Psoas muscle (tissue), 7 donors: ENCODE measurements at regions not wholly inside any gene's neighbourhood (a gene's known extent, or its start where the extent isn't known, plus 50 kb on each side); places are given as distances from the start of the nearest gene placed in this dataset.
"Not testable (repeated sequence)": the region's sequence is repeated elsewhere in the genome, so short reads cannot be mapped to it uniquely, and the experiment has no call there.

ENCODE experiments used
- ATAC-seq, 4 donors: fragments of 200-7000 bp; cut with Tn5 transposase; one replicate each; pipeline ENCODE4 v1.9.1; 2020; ENCODE audit warnings: moderate library complexity in 3 of 4, mild to moderate bottlenecking in 2 of 4
- DNase-seq, 2 donors: peaks; one replicate each; pipeline ENCODE4 v3.0.0-alpha.2; 2020
- H3K27ac ChIP-seq: fragments of 200-600 bp; one replicate; pipeline ENCODE4 v1.8.0; 2022
- H3K27me3 ChIP-seq, 3 donors: fragments of 200-600 bp in 1 of 3; one replicate each; pipeline versions ENCODE4 v1.6.1 to v1.8.0; 2013 to 2022; ENCODE audit warnings: low read length in 2 of 3, mild to moderate bottlenecking in 2 of 3, moderate library complexity in 1 of 3; ENCODE audit not compliant: insufficient read depth in 3 of 3
- H3K36me3 ChIP-seq, 2 donors: fragments of 200-600 bp in 1 of 2; one replicate each; pipeline versions ENCODE4 v1.6.1 to v1.8.0; 2013 to 2022; ENCODE audit warnings: low read depth in 1 of 2, mild to moderate bottlenecking in 1 of 2, moderate library complexity in 1 of 2; ENCODE audit not compliant: insufficient read depth in 1 of 2
- H3K4me1 ChIP-seq: fragments of 200-600 bp; one replicate; pipeline ENCODE4 v1.8.0; 2022
- H3K4me3 ChIP-seq: fragments of 200-600 bp; one replicate; pipeline ENCODE4 v1.8.0; 2022; ENCODE audit warnings: mild to moderate bottlenecking
- H3K9me3 ChIP-seq: fragments of 200-600 bp; one replicate; pipeline ENCODE4 v1.8.0; 2022
- CTCF ChIP-seq: fragments of 200-600 bp; IDR thresholded peaks from one replicate; pipeline ENCODE4 v1.8.0; 2022; ENCODE audit warnings: antibody characterized with exemption
- WGBS, 3 donors: extraction: QIAGEN DNeasy Blood & Tissue Kit; methylation state at CpG; one replicate each; pipeline versions ENCODE4 v1.1.6 to v1.1.7; 2013; 5-methylcytosine and 5-hydroxymethylcytosine counted together
- intact Hi-C, 2 donors: fragments of 100-400 bp; cut with DNase I; formaldehyde crosslinking; loops; one replicate each; pipeline versions ENCODE4 v1.11.0 to v1.14.2; 2022
- donor health status: healthy with polysubstance abuse.
- donor health status: DM: no; HTN: no; CAD: no; lungs with moderate emphysema.
- donor health status: Bipolar disorder and iron deficiency.
- donor health status: healthy.
- donor health status: DM: yes; HTN: yes; CAD: no.
- donor health status: DM: no; HTN: no; CAD: no.
- donor health status: DM: yes; HTN: yes; CAD: no.

- no peak for TF ChIP-seq CTCF
- no peak for DNase-seq
- no peak for ATAC-seq
- no peak overlapping the region for H3K27ac ChIP-seq
- no peaks in the 10 kb centered on the region for H3K36me3 ChIP-seq
- 35 to 46% (median 38%) methylated on average over 2 of the region's 2 CpGs for WGBS, 3 donors
- no peaks in the 10 kb centered on the region for H3K4me1 ChIP-seq
- no peaks in the 10 kb centered on the region for H3K27me3 ChIP-seq
- H3K9me3 ChIP-seq: no peaks in the 10 kb centered on the region
- no peak overlapping the region for H3K4me3 ChIP-seq
- intact Hi-C loops: no loop called here
These were observed 185.2 kb upstream of the CFAP20DC start for GRCh38 chr3:59234884-59235633.

GRCh38 chr3:59230379-59230778 is 180.6 kb upstream of the CFAP20DC start:
- ATAC-seq, H3K27ac ChIP-seq, H3K36me3 ChIP-seq, intact Hi-C loops, H3K9me3 ChIP-seq, DNase-seq, H3K27me3 ChIP-seq, H3K4me1 ChIP-seq, H3K4me3 ChIP-seq: not testable (repeated sequence)
- WGBS, 3 donors: 62 to 72% (median 68%) methylated on average over 2 of the region's 2 CpGs

GRCh38 chr3:59213860-59214259 is 164.0 kb upstream of the CFAP20DC start:
- H3K27me3 ChIP-seq: no peaks in the 10 kb centered on the region
- TF ChIP-seq CTCF: no peak
- no peak overlapping the region for H3K4me3 ChIP-seq
- H3K36me3 ChIP-seq: no peaks in the 10 kb centered on the region
- no peaks in the 10 kb centered on the region for H3K9me3 ChIP-seq
- no peak overlapping the region for H3K27ac ChIP-seq
- intact Hi-C loops: no loop called here
- DNase-seq (no peak), ATAC-seq (no peak)
- H3K4me1 ChIP-seq: no peaks in the 10 kb centered on the region

GRCh38 chr3:59212128-59212779 is 162.4 kb upstream of the CFAP20DC start:
- ATAC-seq (no peak), DNase-seq (no peak)
- Histone ChIP-seq H3K36me3 (no peaks in the 10 kb centered on the region), H3K27ac (no peak overlapping the region), H3K4me3 (no peak overlapping the region), H3K9me3 (no peaks in the 10 kb centered on the region), H3K27me3 (no peaks in the 10 kb centered on the region), H3K4me1 (no peaks in the 10 kb centered on the region)
- intact Hi-C loops: no loop called here
- peak; percentile 37 for TF ChIP-seq CTCF

- intact Hi-C loops: no loop called here
- 20 to 43% (median 22%) methylated on average over 2 of the region's 2 CpGs for WGBS, 3 donors
- H3K4me3 ChIP-seq: no peak overlapping the region
- no peaks in the 10 kb centered on the region for H3K36me3 ChIP-seq
- no peaks in the 10 kb centered on the region for H3K9me3 ChIP-seq
- no peaks in the 10 kb centered on the region for H3K4me1 ChIP-seq
- TF ChIP-seq CTCF: no peak
- ATAC-seq (no peak), DNase-seq (no peak)
- no peaks in the 10 kb centered on the region for H3K27me3 ChIP-seq
- no peak overlapping the region for H3K27ac ChIP-seq
These were observed 160.4 kb upstream of the CFAP20DC start for GRCh38 chr3:59210260-59210659.
